GM19395 (cell line): ENCODE measurements at regions not wholly inside any gene's neighbourhood (a gene's known extent, or its start where the extent isn't known, plus 50 kb on each side); places are given as distances from the start of the nearest gene placed in this dataset.
"Not testable (repeated sequence)": the region's sequence is repeated elsewhere in the genome, so short reads cannot be mapped to it uniquely, and the experiment has no call there.

Source experiments
- ATAC-seq: cut with Tn5 transposase; IDR thresholded peaks from one replicate; pipeline ENCODE4 v1.9.1; 2021; ENCODE audit warnings: mild to moderate bottlenecking, moderate library complexity; ENCODE audit not compliant: unreplicated experiment

DNA sequence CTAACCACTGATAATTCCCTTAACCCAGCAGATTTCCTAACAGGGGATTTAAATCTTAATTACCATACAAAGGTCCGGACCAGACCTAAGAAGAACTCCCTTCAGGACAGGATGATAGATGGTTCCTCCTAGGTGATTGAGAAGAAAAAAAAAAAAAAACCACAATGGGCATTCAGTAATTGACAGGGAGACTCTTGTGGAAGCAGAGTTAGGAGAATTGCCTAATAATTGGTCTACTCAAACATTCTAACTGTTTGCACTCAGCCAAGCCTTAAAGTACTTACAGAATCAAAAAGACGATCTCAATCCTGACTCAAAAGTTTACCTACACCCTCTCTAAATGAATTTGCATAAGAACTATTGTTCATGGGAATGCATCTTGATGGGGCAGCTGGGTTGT is 844.7 kb upstream of the ACVR2A start:
- ATAC-seq, result not testable (repeated sequence)

DNA sequence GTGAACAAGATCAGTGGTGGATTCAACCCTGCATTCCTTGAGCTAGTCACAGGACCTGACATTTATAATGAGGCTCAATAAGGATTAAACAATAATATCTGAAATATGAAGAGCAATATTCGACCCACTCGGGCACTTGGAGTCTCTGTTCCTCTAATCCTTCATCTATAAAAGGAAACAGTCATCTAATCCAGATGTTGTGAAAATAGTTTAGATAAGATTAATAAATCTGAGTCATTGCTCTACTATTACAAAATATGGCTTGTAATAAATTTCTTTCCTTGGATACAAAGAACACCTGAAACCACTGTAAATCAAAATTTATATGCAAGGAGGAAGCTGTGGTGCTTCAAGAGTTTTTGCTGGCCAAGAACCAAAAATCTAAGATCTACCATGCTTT is 846.9 kb upstream of the ACVR2A start:
- no peak for ATAC-seq

- no peak for ATAC-seq
Measured at GRCh38 chr2:146997488-146997887, 847.3 kb upstream of the ACVR2A start.

DNA sequence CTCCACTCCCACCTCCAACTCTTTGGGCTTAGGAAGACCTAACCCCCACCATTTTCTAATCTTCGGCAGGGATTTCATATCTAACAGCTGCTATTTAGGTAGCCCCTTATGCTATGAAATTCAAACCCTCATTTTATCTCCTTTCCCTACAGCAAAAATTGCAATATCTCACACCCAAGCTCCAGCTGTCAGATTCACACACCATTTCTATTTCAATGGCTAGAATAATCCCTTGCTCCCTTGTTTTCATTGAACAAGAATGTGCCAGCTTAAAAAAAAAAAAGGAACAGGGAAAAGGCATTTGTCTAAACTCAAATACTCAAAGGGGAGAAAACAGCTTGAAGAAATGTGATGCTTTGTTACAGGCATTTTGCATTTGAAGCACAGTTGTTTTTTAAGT is 850.6 kb upstream of the ACVR2A start:
- ATAC-seq, result no peak

GRCh38 chr2:146992466-146992865 is 852.4 kb upstream of the ACVR2A start:
- ATAC-seq, result no peak

DNA sequence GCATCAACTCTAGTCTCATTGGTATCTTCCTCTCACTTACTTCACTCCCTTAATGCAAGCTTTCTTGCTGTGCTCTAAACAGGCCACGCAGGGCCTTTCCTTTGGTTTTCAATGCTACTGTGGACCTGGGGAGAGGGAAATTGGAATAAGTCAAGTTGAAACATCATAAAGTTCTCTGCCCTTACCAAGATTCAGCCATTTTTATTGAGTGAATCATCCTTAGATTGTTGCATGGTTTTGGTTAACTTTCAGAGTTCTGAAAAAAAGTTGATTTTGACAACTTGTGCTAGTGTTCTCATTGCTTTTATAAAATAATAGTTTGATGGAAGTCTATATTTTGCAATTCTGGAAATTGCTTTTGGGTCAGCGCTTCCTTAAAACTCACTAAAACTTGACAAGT is 852.8 kb upstream of the ACVR2A start:
- ATAC-seq, result no peak

- no peak for ATAC-seq
Measured at GRCh38 chr2:146990311-146991054, 854.3 kb upstream of the ACVR2A start.

- no peak for ATAC-seq
Measured at GRCh38 chr2:146989741-146990140, 855.1 kb upstream of the ACVR2A start.

GRCh38 chr2:146987996-146988395 is 856.8 kb upstream of the ACVR2A start:
- ATAC-seq, result no peak

DNA sequence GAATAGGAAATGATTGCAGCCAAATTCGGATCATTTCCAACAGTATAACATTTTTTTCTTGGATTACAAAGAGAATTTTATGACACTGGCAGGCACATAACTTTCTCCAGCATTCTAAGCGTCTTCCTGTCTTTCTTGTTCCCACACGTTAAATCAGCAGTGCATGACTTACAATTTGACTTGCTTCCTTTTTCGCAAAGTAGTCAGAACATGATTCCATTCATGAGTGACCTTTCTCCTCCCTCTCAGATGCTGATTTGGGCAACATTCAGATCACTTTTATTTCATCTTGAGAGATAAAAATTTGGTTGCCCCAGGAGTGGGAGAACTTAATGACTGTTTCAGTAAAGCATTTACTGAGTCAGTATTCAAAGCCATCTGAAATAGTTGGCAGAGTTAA is 858.7 kb upstream of the ACVR2A start:
- peak; percentile 58 for ATAC-seq

- ATAC-seq, result no peak
Measured at GRCh38 chr2:146985753-146986152, 859.1 kb upstream of the ACVR2A start.

- ATAC-seq, result no peak
Measured at GRCh38 chr2:146984014-146984413, 860.8 kb upstream of the ACVR2A start.

DNA sequence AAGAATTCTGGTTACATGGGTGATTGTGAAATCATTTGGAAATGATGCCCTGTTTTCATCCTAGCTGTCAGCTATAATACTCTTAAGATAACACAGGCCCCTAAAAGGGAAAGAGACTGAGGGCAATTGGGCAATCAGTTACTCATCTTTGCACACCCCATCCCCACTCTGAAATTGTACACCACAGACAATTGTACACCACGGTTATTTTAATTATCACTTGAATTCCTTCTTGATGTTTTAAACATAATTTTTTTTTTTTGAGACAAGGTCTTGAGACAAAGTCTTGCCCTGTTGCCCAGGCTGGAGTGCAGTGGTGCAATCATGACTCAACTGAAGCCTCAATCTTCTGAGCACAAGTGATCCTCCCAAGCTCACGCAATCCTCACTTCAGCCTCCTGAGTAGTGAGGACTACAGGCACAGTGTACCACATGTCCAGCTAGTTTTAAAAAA is 862.4 kb upstream of the ACVR2A start:
- ATAC-seq, result no peak

DNA sequence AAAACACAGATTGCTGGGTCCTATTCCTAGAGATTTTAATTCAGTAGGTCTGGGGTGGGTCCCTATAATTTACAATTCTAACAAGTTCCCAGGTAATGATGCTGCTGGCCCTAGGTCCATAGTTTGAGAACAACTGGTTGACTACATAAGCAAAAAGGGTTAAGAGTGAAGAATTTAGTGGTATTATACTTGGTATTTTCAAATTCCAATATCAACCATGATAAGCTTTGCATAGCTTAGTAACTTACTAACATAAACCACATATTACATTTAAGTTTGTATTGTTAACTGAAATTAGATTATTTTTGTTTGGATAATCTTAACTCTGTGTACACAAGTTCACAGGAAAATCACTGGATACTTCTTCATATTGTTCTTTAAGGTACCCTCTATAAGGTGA is 862.9 kb upstream of the ACVR2A start:
- ATAC-seq, result no peak

- ATAC-seq, result no peak
Measured at GRCh38 chr2:146979746-146980145, 865.1 kb upstream of the ACVR2A start.

DNA sequence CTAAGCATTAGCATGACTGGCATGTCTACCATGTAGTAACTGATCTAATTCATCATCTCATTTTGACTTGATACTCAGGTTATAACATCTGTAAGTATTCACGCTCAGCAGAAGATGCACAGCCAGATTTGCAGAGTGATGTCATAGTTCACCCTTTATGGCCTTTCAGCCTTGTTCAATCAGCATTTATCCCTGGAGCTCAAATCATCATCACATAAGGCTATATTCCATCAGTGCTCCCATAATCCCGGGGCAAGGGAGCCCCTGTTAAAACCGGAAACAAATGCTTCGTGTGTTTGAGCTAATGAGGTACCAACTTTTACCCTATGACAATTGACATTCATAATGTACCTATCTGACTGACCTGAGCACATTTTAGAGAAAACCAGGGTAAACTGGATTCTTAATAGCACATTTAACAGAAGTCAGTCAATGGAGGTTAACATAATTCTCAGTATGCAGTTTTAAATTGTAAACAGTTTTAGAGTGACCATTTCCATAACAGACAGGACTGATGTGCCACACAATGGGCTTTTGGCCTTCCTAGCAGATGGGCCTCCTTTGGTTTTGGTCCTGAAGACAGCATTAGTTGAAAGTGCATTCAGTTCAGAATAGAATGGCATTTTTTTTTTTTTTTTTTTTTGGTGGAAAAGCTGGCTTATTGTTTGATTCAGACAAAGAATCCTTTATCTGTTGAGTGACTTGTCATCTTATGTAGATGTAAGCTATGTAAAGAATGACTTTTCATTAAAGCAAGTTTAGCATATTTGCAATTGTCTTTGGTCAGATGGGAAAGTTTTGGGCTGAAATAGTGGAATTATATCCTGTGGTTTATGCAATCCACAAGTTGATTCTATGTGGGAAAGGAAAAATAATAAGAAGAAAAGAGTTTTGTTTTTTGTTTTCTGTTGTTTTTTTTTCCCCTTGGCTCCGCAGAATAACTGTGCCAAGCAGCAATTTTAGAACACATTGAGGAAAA is 866.0 kb upstream of the ACVR2A start:
- no peak for ATAC-seq

DNA sequence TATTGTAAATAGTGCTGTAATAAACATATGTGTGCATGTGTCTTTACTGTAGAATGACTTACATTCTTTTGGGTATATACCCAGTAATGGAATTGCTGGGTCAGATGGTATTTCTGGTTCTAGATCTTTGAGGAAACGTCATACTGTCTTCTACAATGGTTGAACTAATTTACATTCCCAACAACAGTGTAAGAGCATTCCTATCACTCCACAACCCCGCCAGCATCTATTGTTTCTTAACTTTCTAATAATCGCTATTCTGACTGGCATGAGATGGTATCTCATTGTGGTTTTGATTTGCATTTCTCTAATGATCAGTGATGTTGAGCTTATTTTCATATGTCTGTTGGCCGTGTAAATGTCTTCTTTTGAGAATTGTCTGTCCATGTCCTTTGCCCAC is 873.8 kb upstream of the ACVR2A start:
- ATAC-seq, result not testable (repeated sequence)

DNA sequence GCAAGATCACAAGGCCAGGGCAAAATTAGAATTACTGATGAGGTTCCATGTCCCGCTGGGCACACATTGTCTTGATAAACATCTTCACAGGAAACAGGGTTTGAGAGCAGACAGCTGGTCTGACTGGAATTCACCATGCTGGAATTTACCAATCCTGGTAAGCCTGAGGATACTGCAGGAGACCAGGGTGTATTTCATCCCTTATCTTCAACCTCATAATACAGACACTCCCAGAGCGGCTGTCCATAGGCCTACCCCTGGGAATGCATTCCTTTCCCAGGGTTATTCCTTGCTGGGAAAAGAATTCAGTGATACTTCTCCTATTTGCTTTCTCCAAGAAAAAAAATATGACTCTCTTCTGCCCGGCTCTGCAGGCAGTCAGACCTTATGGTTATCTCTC is 875.1 kb upstream of the ACVR2A start:
- ATAC-seq, result not testable (repeated sequence)

DNA sequence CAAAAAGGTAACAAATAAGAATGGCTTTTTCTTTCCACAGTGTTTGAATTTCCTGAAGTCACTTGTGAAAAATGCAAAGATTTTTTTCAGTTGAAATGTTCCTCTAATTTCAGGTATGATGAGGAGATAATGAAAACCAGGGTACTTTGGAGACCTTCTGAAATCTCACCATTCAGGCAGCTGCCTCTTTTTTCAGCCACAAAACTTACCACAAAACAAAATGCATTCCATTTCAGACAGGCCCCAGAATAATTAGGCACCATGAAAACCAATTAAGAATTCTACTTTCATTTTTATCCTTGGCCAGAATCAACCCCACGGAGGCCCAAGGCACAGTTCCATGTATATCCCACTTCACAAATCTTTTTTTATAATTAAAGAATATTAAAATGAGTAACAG is 880.3 kb upstream of the ACVR2A start:
- no peak for ATAC-seq

DNA sequence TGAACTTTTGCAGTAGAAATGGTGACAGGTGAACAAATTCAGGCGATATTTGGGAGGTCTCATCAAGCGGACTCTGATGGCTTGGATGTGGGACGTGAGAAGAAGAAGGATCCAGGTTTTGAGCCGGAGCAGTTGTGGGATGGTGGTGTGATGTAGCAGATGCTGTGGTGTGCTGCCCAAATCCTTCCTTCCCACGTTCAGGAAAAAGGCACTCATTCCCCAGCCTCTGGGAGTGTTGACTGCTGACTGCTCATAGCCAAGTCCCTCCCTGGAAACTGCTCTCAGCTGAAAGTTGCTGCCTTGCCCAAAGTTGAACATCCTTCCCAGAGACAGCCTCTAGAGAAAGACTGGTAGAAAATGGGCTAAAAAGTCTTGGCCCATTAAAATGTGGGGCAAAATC is 890.3 kb upstream of the ACVR2A start:
- ATAC-seq, result no peak

GRCh38 chr2:146952696-146953095 is 892.1 kb upstream of the ACVR2A start:
- no peak for ATAC-seq

- no peak for ATAC-seq
Measured at GRCh38 chr2:146950911-146951310, 893.9 kb upstream of the ACVR2A start.
